ENCODE measurements at regions not wholly inside any gene's neighbourhood (a gene's known extent, or its start where the extent isn't known, plus 50 kb on each side); places are given as distances from the start of the nearest gene placed in this dataset.

GRCh38 chr12:41700940-41701339 is 443.7 kb downstream of the GXYLT1 start:
- ATAC-seq (no peak), FAIRE-seq (no peak), DNase-seq (ENCODE audit: low read depth, low spot score) (no peak)
- H2AFZ ChIP-seq (ENCODE audit: control insufficient read depth, low read depth, low read length): no peak overlapping the region
- ChIA-PET POLR2A (no interaction called here), RAD21 (ENCODE audit: unreplicated experiment) (no interaction called here), SMC1A (ENCODE audit: uncharacterized antibody, unreplicated experiment) (interaction anchor here (0.6 to 0.9 kb wide), 2 partner anchors 18 to 1206 kb away, joined by 3 read pairs; no protein-coding TSS in a partner anchor), CTCF (no interaction called here)
- no peak overlapping the region for H3K9ac ChIP-seq (ENCODE audit: control insufficient read depth, insufficient read depth, low read length)
- no peaks in the 10 kb centered on the region for H3K36me3 ChIP-seq (ENCODE audit: control insufficient read depth in 2 of 2, insufficient read depth in 2 of 2, low read length in 1 of 2)
- no peak overlapping the region for H3K4me3 ChIP-seq
- no peak overlapping the region for H3K4me2 ChIP-seq (ENCODE audit: control insufficient read depth, insufficient read depth)
- no peaks in the 10 kb centered on the region for H4K20me1 ChIP-seq (ENCODE audit: control insufficient read depth, insufficient read depth)
- H3K4me1 ChIP-seq (ENCODE audit: control insufficient read depth, insufficient read depth, low read length): no peaks in the 10 kb centered on the region
- intact Hi-C loops (cut with micrococcal nuclease; ENCODE audit: unreplicated experiment) (no loop called here), in situ Hi-C loops (cut with MboI) (no loop called here)
- TF ChIP-seq SMC3 (IDR thresholded peaks at IDR 0.05; ENCODE audit: borderline replicate concordance, low read length) (no peak), NFYB (IDR thresholded peaks at IDR 0.05; ENCODE audit: insufficient read depth, low read depth, low read length) (no peak), DPF2 (IDR thresholded peaks at IDR 0.05) (no peak), CBX3 (IDR thresholded peaks at IDR 0.05; ENCODE audit: borderline replicate concordance, low read depth) (no peak), YBX1 (IDR thresholded peaks at IDR 0.05) (no peak), POU2F2 (IDR thresholded peaks at IDR 0.05; ENCODE audit: borderline replicate concordance, low read depth, low read length) (no peak), SPI1 (IDR thresholded peaks at IDR 0.05; ENCODE audit: borderline replicate concordance, insufficient read depth, low read depth, low read length) (no peak), SREBF1 (IDR thresholded peaks at IDR 0.05; ENCODE audit: low read length) (no peak), ZNF384 (IDR thresholded peaks at IDR 0.05; ENCODE audit: borderline replicate concordance, low read depth, low read length) (no peak), ZBTB11 (CRISPR knock-in tag; IDR thresholded peaks at IDR 0.05) (no peak), JUND (IDR thresholded peaks at IDR 0.05; ENCODE audit: low read depth, low read length) (no peak), ZBTB33 (IDR thresholded peaks at IDR 0.05) (no peak), BMI1 (IDR thresholded peaks at IDR 0.05; ENCODE audit: borderline replicate concordance) (no peak), YY1 (IDR thresholded peaks at IDR 0.05; ENCODE audit: low read depth, low read length) (no peak), CREB1 (IDR thresholded peaks at IDR 0.05; ENCODE audit: low read depth) (no peak), RAD51 (IDR thresholded peaks at IDR 0.05) (no peak), GATAD2B (conservative IDR thresholded peaks at IDR 0.05; ENCODE audit: low read depth) (no peak), SREBF2 (IDR thresholded peaks at IDR 0.05; ENCODE audit: low read length) (no peak)
- TF ChIP-seq, protein P1, sequence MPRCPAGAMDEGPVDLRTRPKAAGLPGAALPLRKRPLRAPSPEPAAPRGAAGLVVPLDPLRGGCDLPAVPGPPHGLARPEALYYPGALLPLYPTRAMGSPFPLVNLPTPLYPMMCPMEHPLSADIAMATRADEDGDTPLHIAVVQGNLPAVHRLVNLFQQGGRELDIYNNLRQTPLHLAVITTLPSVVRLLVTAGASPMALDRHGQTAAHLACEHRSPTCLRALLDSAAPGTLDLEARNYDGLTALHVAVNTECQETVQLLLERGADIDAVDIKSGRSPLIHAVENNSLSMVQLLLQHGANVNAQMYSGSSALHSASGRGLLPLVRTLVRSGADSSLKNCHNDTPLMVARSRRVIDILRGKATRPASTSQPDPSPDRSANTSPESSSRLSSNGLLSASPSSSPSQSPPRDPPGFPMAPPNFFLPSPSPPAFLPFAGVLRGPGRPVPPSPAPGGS (IDR thresholded peaks at IDR 0.05; ENCODE audit: borderline replicate concordance, insufficient read depth, low read depth, low read length, poor library complexity, severe bottlenecking): no peak
- no TSS peak for BruUV-seq (replicated peaks)
- WGBS (ENCODE audit: insufficient coverage, insufficient replicate concordance, low lambda C conversion rate, missing lambda C conversion rate): 26% methylated on average over 4 of the region's 4 CpGs
- no peaks in the 10 kb centered on the region for H3K9me3 ChIP-seq (replicated peaks; ENCODE audit: control insufficient read depth, insufficient read depth, low read length)
- no peaks in the 10 kb centered on the region for H3K79me2 ChIP-seq (ENCODE audit: control insufficient read depth, insufficient read depth, low read length)
- no peaks in the 10 kb centered on the region for H3K27me3 ChIP-seq (replicated peaks in 1 of 2; ENCODE audit: control insufficient read depth in 2 of 2, insufficient read depth in 2 of 2, low read length in 1 of 2)
- H3K27ac ChIP-seq (ENCODE audit: control insufficient read depth, insufficient read depth): no peak overlapping the region

Data from GM12878 (cell line).